GM12872 (cell line): ENCODE measurements at regions not wholly inside any gene's neighbourhood (a gene's known extent, or its start where the extent isn't known, plus 50 kb on each side); places are given as distances from the start of the nearest gene placed in this dataset.

ENCODE experiments used
- CTCF ChIP-seq: IDR thresholded peaks from 3 replicates; pipeline ENCODE4 v1.5.1; 2011; ENCODE audit warnings: low read depth, mild to moderate bottlenecking, low read length, moderate library complexity; ENCODE audit not compliant: insufficient read depth

GRCh38 chr7:136601772-136602171 is 266.7 kb upstream of the CHRM2 start:
- TF ChIP-seq CTCF = no peak

GRCh38 chr7:136600475-136600874 is 268.0 kb upstream of the CHRM2 start:
- no peak for TF ChIP-seq CTCF

- no peak for TF ChIP-seq CTCF
Observed at GRCh38 chr7:136594739-136595144, 273.7 kb upstream of the CHRM2 start.

- TF ChIP-seq CTCF = no peak
Observed at GRCh38 chr7:136588216-136588615, 280.2 kb upstream of the CHRM2 start.

GRCh38 chr7:136585954-136586670 is 282.3 kb upstream of the CHRM2 start:
- TF ChIP-seq CTCF = no peak

- no peak for TF ChIP-seq CTCF
Observed at GRCh38 chr7:136566491-136566890, 302.0 kb upstream of the CHRM2 start.

- no peak for TF ChIP-seq CTCF
Observed at GRCh38 chr7:136555933-136556332, 312.5 kb upstream of the CHRM2 start.
